ENCODE measurements at regions not wholly inside any gene's neighbourhood (a gene's known extent, or its start where the extent isn't known, plus 50 kb on each side); places are given as distances from the start of the nearest gene placed in this dataset.

DNA sequence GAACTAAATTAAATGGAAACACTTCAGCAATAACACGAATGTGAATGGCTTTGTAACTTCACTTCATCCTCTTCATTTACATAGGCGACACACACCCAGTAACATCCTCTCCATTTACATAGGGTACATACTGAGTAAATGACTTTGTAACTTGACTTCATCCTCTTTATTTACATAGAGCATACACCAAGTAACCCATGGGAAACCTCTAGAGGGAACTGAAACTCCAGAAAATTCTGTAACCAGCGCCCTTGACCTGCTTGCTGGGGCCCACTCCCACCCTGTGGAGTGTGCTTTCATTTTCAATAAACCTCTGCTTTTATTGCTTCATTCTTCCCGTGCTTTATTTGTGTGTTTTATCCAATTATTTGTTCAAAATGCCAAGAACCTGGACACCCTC, 81.6 kb upstream of the OPRM1 start:
- DNase-seq = no peak
- TF ChIP-seq, protein P1, sequence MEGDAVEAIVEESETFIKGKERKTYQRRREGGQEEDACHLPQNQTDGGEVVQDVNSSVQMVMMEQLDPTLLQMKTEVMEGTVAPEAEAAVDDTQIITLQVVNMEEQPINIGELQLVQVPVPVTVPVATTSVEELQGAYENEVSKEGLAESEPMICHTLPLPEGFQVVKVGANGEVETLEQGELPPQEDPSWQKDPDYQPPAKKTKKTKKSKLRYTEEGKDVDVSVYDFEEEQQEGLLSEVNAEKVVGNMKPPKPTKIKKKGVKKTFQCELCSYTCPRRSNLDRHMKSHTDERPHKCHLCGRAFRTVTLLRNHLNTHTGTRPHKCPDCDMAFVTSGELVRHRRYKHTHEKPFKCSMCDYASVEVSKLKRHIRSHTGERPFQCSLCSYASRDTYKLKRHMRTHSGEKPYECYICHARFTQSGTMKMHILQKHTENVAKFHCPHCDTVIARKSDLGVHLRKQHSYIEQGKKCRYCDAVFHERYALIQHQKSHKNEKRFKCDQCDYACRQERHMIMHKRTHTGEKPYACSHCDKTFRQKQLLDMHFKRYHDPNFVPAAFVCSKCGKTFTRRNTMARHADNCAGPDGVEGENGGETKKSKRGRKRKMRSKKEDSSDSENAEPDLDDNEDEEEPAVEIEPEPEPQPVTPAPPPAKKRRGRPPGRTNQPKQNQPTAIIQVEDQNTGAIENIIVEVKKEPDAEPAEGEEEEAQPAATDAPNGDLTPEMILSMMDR (IDR thresholded peaks at IDR 0.05) = no peak
- intact Hi-C loops (cut with DNase I) = no loop called here
- H3K36me3 ChIP-seq = no peaks in the 10 kb centered on the region
- H3K4me3 ChIP-seq = no peak overlapping the region
- H3K4me1 ChIP-seq = no peaks in the 10 kb centered on the region
- H3K9me3 ChIP-seq = no peaks in the 10 kb centered on the region
- H3K27ac ChIP-seq = no peak overlapping the region
- no peak overlapping the region for H3K9ac ChIP-seq (ENCODE audit: low read depth in 2 of 2, low read length in 2 of 2)
- no peaks in the 10 kb centered on the region for H3K27me3 ChIP-seq

DNA sequence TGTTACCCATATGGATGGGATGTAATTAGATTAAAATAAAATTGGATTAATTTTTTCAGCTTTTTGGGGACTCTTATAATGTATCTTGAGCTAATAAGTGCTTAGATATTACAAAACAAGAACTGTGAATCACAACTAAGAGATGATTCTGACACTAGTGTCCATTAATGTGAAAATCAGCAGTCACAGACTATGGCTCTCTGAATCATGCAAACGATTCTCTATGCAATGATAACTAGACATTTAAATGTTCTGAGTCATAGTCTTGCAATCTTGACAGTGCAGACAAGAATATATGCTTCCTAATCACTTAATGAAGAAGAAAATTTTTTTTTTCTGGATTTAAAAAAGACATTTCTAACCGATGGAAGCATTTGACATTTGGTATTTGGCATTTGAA, 82.2 kb upstream of the OPRM1 start:
- DNase-seq = no peak
- H3K9me3 ChIP-seq = no peaks in the 10 kb centered on the region
- no peaks in the 10 kb centered on the region for H3K27me3 ChIP-seq
- TF ChIP-seq, protein P1 (IDR thresholded peaks at IDR 0.05) = no peak
- no peak overlapping the region for H3K9ac ChIP-seq (ENCODE audit: low read depth in 2 of 2, low read length in 2 of 2)
- no peaks in the 10 kb centered on the region for H3K4me1 ChIP-seq
- no peaks in the 10 kb centered on the region for H3K36me3 ChIP-seq
- H3K27ac ChIP-seq = no peak overlapping the region
- H3K4me3 ChIP-seq = no peak overlapping the region
- intact Hi-C loops (cut with DNase I) = no loop called here

DNA sequence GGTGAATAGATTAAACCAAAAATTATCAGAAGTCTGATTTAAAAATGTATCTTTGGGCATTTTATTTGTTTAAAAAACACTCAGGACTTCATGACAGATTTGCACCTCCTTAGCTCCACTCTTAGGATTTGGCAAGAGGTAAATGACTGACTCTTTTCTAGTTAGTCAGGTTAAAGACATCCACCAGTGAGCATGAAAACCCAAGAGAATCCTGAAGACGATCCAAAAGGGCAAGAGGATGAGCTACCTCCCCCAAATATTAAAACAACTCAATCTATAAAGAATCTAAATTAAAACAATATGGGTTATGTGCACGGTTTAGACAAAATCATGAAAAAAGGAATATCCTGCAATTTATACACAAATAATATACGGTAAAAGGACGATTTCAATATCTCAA, 89.4 kb upstream of the OPRM1 start:
- TF ChIP-seq, protein P1 (IDR thresholded peaks at IDR 0.05) = no peak
- intact Hi-C loops (cut with DNase I) = loop anchor here (5.0 kb wide), 1 partner anchor 717 kb away; no protein-coding TSS in a partner anchor
- H3K27me3 ChIP-seq = no peaks in the 10 kb centered on the region
- DNase-seq = no peak
- H3K4me3 ChIP-seq = no peak overlapping the region
- no peaks in the 10 kb centered on the region for H3K36me3 ChIP-seq
- H3K9ac ChIP-seq (ENCODE audit: low read depth in 2 of 2, low read length in 2 of 2) = no peak overlapping the region
- no peaks in the 10 kb centered on the region for H3K9me3 ChIP-seq
- H3K27ac ChIP-seq = no peak overlapping the region
- H3K4me1 ChIP-seq = no peaks in the 10 kb centered on the region

DNA sequence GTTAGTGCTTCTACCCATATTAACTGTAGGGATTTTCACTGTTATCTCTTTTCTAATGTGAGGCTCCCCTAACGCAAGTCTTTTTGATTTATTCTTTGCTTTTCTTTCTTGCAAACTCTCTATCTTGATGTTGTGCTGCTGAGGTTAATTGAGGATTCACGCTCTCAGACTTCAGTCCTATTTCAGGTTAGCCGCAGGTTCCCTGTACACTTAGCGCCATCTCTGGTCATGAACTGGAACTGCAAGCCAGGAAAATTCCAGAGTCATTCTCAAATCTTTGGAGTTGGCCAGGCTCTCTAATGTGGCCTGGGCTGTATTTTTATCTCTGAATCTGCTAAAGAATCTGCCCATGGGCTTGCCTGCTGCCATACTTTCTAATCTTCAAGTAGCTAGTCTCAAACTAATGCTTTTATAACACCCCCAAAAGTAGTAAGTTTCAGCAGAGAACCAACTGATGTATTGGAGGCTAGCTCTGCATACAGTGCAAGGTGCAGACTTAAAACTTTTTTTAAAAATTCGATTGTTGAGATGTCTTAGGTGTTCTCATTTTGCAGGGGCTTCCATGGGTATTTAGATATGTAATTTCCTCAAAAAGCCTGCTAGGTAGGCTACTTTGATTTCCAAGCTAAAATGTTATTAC, 91.1 kb upstream of the OPRM1 start:
- Histone ChIP-seq H3K27ac (no peak overlapping the region), H3K4me3 (no peak overlapping the region), H3K36me3 (no peaks in the 10 kb centered on the region), H3K27me3 (no peaks in the 10 kb centered on the region), H3K9ac (ENCODE audit: low read depth in 2 of 2, low read length in 2 of 2) (no peak overlapping the region), H3K9me3 (no peaks in the 10 kb centered on the region), H3K4me1 (no peaks in the 10 kb centered on the region)
- intact Hi-C loops (cut with DNase I) = loop anchor here (5.0 kb wide), 1 partner anchor 716 kb away; no protein-coding TSS in a partner anchor
- peak; percentile 20 for DNase-seq
- TF ChIP-seq, protein P1 (IDR thresholded peaks at IDR 0.05) = peak; percentile 81

DNA sequence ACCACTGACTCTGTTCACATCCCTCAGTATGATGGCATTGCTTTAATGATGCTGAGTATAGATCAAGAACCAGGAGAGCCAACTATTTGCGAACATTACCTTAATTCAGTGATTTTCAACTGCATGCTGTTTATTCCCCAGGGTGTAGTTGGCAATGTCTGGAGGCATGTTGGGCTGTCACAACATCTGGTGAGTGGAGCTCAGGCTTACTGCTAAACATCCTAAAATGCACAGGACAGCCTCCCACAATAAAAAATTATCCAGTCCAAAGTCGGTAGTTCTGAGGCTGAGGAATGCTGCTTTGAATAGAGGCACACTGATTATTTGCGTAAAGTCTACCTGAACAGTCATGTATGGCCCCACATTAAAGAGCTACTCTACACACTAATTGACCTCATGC, 94.8 kb upstream of the OPRM1 start:
- H3K9ac ChIP-seq (ENCODE audit: low read depth in 2 of 2, low read length in 2 of 2) = no peak overlapping the region
- DNase-seq = no peak
- no peak overlapping the region for H3K27ac ChIP-seq
- H3K36me3 ChIP-seq = no peaks in the 10 kb centered on the region
- H3K4me1 ChIP-seq = no peaks in the 10 kb centered on the region
- H3K27me3 ChIP-seq = no peaks in the 10 kb centered on the region
- no peaks in the 10 kb centered on the region for H3K9me3 ChIP-seq
- TF ChIP-seq, protein P1 (IDR thresholded peaks at IDR 0.05) = no peak
- intact Hi-C loops (cut with DNase I) = no loop called here
- no peak overlapping the region for H3K4me3 ChIP-seq
